NCI-H146 treated with DMSO at 0.1 percent for 48 hours (cell line): ENCODE measurements at regions not wholly inside any gene's neighbourhood (a gene's known extent, or its start where the extent isn't known, plus 50 kb on each side); places are given as distances from the start of the nearest gene placed in this dataset.
"Not testable (repeated sequence)": the region's sequence is repeated elsewhere in the genome, so short reads cannot be mapped to it uniquely, and the experiment has no call there.

Source experiments
- DNase-seq: peaks from one replicate; lab custom pipeline; 2025; ENCODE audit not compliant: unreplicated experiment; lab: John Stamatoyannopoulos, UW

GRCh38 chr10:16116404-16117304, 256.3 kb upstream of the MINDY3 start:
- peak; percentile 63 for DNase-seq

- no peak for DNase-seq
Measured at GRCh38 chr10:16117305-16117695, 257.0 kb upstream of the MINDY3 start.

DNA sequence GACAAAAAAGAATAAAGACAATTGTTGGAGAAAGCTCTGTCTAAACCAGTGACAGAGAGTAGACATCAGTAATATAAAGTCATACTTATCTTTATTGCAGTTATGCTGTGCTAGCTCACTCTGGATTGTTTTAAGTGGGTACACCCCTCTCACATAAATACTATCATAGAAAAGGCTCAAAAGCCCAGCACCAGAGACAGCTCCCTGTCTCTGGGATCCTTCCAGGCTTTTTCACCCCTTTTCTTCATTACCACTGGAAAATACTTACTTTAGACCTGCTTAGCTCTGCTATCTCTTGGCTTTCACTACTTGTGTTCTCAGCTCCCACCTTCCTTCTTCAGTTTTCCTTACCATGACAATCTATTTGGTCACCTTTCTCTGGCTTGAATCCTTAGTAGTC, 259.1 kb upstream of the MINDY3 start:
- no peak for DNase-seq

- no peak for DNase-seq
Measured at GRCh38 chr10:16120563-16120962, 260.3 kb upstream of the MINDY3 start.

GRCh38 chr10:16141499-16141898, 281.2 kb upstream of the MINDY3 start:
- DNase-seq: no peak

DNA sequence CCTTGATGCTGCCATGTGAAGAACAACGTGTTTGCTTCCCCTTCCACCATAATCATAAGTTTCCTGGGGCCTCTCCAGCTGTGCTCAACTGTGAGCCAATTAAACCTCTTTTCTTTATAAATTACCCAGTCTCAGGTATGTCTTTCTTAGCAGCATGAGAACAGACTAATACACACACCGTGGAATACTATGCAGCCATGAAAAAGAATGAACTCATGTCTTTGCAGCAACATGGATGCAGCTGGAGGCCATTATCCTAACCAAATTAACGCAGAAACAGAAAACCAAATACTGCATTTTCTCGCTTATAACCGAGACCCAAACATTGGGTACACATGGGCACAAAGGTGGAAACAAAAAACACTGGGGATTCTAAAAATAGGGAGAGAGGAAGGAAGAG, 286.7 kb upstream of the MINDY3 start:
- DNase-seq: no peak

- peak; percentile 22 for DNase-seq
Measured at GRCh38 chr10:16155834-16156233, 281.0 kb upstream of the PTER start.

DNA sequence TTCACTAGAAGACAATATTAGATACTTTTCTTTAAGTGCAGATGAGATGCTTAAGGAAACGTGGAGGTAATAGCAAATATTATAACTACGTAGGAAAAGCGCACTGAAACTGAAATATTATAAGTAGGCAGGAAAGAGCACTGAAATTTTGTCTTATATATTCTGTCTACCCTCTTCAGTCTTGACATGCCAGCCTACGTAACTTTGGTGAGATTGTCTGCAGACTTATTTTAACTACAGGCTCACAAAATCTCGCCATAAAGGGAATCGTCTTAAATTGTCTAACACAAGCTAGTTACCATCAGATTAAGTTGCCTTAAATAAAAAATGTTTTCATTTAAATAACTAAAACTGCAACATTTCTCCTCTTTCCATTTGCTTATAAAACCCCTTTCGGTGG, 280.1 kb upstream of the PTER start:
- no peak for DNase-seq

DNA sequence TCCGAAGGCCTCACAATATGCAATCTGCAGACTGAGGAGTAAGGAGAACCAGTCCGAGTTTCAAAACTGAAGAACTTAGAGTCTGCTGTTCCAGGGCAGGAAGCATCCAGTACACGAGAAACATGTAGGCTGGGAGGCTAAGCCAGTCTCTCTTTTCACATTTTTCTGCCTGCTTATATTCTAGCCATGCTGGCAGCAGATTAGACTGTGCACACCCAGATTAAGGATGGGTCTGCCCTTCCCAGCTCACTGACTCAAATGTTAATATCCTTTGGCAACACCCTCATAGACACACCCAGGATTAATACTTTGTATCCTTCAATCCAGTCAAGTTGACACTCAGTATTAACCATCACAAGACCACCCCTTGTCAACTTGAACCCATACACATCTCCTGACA, 271.7 kb upstream of the PTER start:
- not testable (repeated sequence) for DNase-seq

- DNase-seq: no peak
Measured at GRCh38 chr10:16182144-16182543, 254.7 kb upstream of the PTER start.

DNA sequence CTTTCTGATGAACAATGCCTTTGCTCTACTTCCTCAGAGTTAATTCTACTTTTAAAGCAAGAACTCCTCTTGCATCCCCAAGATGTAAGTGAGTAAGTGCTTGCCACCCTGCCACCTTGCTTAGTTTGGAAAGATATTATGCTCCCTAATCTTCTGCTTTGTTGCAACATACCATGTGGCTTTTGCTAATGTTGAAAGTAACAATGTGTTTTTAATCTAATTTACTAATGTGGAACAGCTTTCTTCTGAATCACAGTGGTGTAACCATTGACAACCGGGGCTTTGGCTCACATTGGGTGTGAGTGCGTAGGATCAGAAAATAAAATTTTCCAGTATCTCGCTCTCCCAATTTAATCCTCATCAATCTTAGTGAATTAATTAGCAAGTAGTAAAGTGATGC, 254.1 kb upstream of the PTER start:
- no peak for DNase-seq

- DNase-seq: no peak
Measured at GRCh38 chr10:16184096-16184597, 252.7 kb upstream of the PTER start.

GRCh38 chr10:16184906-16185305, 251.9 kb upstream of the PTER start:
- no peak for DNase-seq

GRCh38 chr10:16186564-16186963, 250.2 kb upstream of the PTER start:
- no peak for DNase-seq

- DNase-seq: no peak
Measured at GRCh38 chr10:16187161-16187560, 249.6 kb upstream of the PTER start.

DNA sequence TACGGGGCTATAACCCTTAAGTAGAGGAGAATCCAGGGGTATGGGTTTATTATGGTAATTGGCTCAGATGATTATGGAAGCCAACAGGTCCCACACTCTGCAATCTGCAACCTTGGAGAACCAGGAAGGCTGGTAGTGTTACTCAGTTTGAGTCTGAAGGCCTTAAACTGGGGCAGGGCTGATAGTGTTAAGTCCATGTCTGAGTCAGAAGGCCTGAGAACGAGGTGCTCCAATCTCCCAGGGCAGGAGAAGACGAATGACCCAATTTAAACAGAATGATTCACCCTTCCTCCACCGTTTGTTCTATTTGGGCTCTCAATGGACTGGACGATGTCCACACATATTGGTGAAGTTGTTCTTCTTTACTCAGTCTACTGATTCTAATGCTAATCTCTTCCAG, 244.5 kb upstream of the PTER start:
- DNase-seq: no peak

DNA sequence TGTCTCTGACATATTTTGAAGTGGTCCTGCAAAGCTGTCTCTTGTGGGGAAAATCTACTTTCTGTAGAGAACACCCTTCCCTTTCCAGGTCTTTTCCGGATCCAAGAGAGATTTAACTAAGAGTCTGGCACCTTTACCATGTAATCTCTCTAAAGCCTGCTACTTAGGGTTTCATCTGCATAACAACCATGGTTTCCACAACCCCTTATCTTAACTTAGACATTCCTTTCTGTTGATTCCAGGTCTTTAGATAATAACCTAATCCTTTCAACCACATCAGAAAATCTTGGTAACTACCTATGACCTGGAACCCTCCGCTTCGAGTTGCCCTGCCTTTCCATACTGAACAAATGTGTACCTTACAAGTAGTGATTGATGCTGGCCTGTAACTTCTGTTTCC, 243.6 kb upstream of the PTER start:
- no peak for DNase-seq

GRCh38 chr10:16195178-16195769, 241.5 kb upstream of the PTER start:
- no peak for DNase-seq

GRCh38 chr10:16195894-16196293, 240.9 kb upstream of the PTER start:
- no peak for DNase-seq

- no peak for DNase-seq
Measured at GRCh38 chr10:16199216-16199615, 237.6 kb upstream of the PTER start.

DNA sequence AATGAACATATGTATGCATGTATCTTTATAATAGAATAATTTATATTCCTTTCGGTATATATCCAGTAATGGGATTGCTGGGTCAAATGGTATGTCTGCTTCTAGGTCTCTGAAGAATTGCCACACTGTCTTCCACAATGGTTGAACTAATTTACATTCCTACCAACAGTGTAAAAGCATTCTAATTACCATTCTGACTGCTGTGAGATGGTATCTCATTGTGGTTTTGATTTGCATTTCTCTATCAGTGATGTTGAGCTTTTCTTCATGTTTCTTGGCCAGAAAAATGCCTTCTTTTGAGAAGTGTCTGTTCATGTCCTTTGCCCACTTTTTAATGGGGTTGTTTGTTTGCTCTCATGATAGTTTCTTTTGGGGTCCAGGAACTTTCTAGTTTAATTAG, 213.2 kb upstream of the PTER start:
- not testable (repeated sequence) for DNase-seq

- no peak for DNase-seq
Measured at GRCh38 chr10:16227674-16228073, 209.1 kb upstream of the PTER start.
